ENCODE measurements at regions not wholly inside any gene's neighbourhood (a gene's known extent, or its start where the extent isn't known, plus 50 kb on each side); places are given as distances from the start of the nearest gene placed in this dataset.

DNA sequence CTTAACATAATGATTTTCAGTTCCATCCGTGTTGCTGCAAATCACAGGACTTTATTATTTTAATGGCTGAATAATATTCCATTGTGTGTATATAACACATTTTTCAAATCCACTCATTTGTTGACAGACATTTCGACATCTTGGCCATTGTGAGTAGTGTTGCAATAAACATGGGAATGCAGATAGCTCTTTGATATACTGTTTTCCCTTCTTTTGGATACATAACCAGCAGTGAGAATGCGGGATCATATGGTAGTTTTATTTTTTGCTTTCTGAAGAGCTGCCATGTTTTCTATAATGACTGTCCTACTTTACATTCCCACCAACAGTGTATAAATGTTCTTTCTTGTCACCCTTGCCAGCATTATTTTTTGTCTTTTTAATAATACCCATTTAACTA, 420.3 kb upstream of the CHAC2 start:
- Mint-ChIP-seq H3K27ac (no peak overlapping the region), H3K9me3 (no peaks in the 10 kb centered on the region), H3K4me1 (ENCODE audit: low read depth) (no peaks in the 10 kb centered on the region), H3K4me3 (no peak overlapping the region), H3K36me3 (ENCODE audit: low read depth) (no peaks in the 10 kb centered on the region), H3K27me3 (no peaks in the 10 kb centered on the region)
- TF ChIP-seq, protein P1, sequence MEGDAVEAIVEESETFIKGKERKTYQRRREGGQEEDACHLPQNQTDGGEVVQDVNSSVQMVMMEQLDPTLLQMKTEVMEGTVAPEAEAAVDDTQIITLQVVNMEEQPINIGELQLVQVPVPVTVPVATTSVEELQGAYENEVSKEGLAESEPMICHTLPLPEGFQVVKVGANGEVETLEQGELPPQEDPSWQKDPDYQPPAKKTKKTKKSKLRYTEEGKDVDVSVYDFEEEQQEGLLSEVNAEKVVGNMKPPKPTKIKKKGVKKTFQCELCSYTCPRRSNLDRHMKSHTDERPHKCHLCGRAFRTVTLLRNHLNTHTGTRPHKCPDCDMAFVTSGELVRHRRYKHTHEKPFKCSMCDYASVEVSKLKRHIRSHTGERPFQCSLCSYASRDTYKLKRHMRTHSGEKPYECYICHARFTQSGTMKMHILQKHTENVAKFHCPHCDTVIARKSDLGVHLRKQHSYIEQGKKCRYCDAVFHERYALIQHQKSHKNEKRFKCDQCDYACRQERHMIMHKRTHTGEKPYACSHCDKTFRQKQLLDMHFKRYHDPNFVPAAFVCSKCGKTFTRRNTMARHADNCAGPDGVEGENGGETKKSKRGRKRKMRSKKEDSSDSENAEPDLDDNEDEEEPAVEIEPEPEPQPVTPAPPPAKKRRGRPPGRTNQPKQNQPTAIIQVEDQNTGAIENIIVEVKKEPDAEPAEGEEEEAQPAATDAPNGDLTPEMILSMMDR (IDR thresholded peaks at IDR 0.05): no peak
- intact Hi-C loops (cut with micrococcal nuclease): no loop called here
- CTCF ChIA-PET: no interaction called here
- POLR2A ChIA-PET: no interaction called here
- ATAC-seq (no peak), DNase-seq (no peak)

DNA sequence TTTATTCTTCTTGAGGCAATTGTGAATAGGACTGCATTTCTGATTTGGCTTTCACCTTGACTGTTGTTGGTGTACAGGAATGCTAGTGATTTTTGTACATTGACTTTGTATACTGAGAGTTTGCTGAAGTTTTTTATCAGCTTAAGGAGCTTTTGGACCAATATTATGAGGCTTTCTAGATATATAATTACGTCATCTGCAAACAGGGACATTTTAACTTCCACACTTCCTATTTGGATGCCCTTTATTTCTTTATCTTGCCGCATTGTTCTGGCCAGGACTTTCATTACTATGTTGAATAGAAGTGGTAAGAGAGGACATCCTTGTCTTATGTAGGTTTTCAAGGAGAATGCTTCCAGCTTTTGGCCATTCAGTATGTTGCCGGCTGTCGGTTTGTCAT, 425.4 kb upstream of the CHAC2 start:
- ChIA-PET POLR2A (no interaction called here), CTCF (no interaction called here)
- Mint-ChIP-seq H3K4me1 (ENCODE audit: low read depth) (no peaks in the 10 kb centered on the region), H3K27ac (no peak overlapping the region), H3K9me3 (no peaks in the 10 kb centered on the region), H3K4me3 (no peak overlapping the region), H3K27me3 (no peaks in the 10 kb centered on the region), H3K36me3 (ENCODE audit: low read depth) (no peaks in the 10 kb centered on the region)
- TF ChIP-seq, protein P1 (IDR thresholded peaks at IDR 0.05): no peak
- DNase-seq: no peak
- no peak for ATAC-seq
- intact Hi-C loops (cut with micrococcal nuclease): no loop called here

DNA sequence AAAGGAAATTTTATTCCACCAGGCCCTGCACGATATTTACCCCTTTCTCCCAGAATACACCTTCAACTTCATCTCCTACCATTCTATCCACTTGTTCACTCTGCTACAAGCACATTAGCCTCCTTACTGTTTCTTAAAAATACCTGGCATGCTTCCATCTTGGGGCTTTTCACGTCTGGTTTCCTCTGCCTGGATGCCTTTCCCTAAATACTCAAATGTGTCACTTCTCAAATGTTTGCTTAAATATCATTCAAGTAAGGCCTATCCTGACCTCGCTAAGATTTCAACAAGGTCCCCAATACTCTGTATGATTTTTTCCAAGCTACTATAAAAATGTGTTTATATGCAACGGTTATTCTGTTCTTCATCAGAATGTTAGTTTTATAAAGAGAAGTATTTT, 433.0 kb upstream of the CHAC2 start:
- TF ChIP-seq, protein P1 (IDR thresholded peaks at IDR 0.05): no peak
- CTCF ChIA-PET: no interaction called here
- POLR2A ChIA-PET: no interaction called here
- Mint-ChIP-seq H3K27me3 (no peaks in the 10 kb centered on the region), H3K4me3 (no peak overlapping the region), H3K27ac (no peak overlapping the region), H3K36me3 (ENCODE audit: low read depth) (no peaks in the 10 kb centered on the region), H3K4me1 (ENCODE audit: low read depth) (no peaks in the 10 kb centered on the region), H3K9me3 (no peaks in the 10 kb centered on the region)
- no peak for ATAC-seq
- DNase-seq: no peak
- intact Hi-C loops (cut with micrococcal nuclease): no loop called here

DNA sequence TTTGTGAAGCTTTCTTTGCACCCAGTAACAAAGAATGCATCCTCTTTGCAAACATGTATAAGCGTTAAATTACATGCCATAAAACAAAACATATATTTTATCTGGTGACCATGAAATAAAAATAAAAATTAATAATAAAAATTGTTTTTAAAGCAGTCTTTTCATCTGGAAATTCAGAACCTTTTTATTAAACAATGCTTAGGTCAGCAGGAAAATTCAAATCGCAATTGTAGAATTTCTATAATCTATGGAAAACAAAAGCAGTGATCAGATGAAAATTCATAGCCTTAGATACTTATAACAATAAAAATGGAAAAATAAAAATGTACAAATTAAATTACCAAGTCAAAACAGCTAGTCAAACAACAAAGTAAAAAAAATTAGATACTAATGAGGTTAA, 435.9 kb upstream of the CHAC2 start:
- CTCF ChIA-PET: no interaction called here
- intact Hi-C loops (cut with micrococcal nuclease): no loop called here

DNA sequence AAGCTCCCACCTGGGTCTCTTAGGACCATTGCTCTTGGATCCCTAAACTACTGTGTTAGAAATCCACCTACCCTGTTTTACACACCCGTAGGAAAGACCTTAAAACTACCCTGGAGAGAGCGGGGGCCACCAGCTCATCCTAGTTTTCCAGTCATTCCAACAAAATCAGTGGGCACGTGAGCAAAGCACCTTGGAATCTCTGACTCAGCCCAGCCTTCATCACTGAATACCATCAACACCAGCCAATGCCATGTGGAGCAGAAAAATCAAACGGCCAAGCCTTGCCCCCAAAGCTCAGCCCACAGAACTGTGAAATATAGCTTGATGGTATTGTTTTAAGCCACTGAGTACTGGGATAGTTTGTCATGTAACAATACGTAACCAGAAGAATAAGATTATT, 449.7 kb upstream of the CHAC2 start:
- no peak for DNase-seq
- Mint-ChIP-seq H3K27ac (no peak overlapping the region), H3K4me3 (no peak overlapping the region), H3K36me3 (ENCODE audit: low read depth) (no peaks in the 10 kb centered on the region), H3K9me3 (no peaks in the 10 kb centered on the region), H3K4me1 (ENCODE audit: low read depth) (no peaks in the 10 kb centered on the region), H3K27me3 (no peaks in the 10 kb centered on the region)
- POLR2A ChIA-PET: no interaction called here
- TF ChIP-seq, protein P1 (IDR thresholded peaks at IDR 0.05): no peak
- CTCF ChIA-PET: no interaction called here
- ATAC-seq: no peak
- intact Hi-C loops (cut with micrococcal nuclease): no loop called here

More for the DNA sequence above, 435.9 kb upstream of the CHAC2 start:
- no peak overlapping the region for H3K27ac Mint-ChIP-seq
- no peaks in the 10 kb centered on the region for H3K36me3 Mint-ChIP-seq (ENCODE audit: low read depth)
- no peak for ATAC-seq
- TF ChIP-seq, protein P1 (IDR thresholded peaks at IDR 0.05): no peak
- no peaks in the 10 kb centered on the region for H3K9me3 Mint-ChIP-seq
- H3K4me3 Mint-ChIP-seq: no peak overlapping the region
- POLR2A ChIA-PET: no interaction called here
- no peaks in the 10 kb centered on the region for H3K4me1 Mint-ChIP-seq (ENCODE audit: low read depth)
- no peaks in the 10 kb centered on the region for H3K27me3 Mint-ChIP-seq
- no peak for DNase-seq
